ENCODE measurements at regions not wholly inside any gene's neighbourhood (a gene's known extent, or its start where the extent isn't known, plus 50 kb on each side); places are given as distances from the start of the nearest gene placed in this dataset.
"Not testable (repeated sequence)": the region's sequence is repeated elsewhere in the genome, so short reads cannot be mapped to it uniquely, and the experiment has no call there.

DNA sequence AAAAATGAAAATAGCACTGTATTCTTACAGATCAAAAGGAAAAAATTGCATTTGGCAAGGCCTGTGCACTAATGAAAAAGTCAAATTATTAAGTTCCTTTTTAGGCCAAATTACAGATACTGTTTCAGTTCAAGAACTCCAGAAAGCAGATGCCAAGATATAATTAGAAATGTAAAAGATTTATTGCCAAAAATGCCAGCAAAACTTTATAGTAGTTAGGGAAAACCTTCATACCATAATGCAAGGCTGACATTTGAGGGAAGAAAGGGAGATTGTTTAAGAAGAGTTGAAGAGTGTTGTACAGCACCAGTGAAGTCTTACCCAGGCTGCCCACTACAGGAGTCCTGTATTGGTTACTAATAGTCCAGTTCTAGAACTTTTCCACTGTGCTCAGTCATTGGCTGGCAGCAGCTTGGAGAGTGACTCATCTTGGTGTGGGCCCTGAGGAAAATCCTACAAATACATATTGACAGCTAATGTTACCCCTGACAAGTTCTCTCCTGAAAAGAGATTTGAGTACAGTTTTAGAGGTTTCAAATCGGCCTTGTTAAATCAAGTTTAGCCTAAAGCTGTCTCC lies 600.4 kb downstream of the C12orf50 start:
- TF ChIP-seq, protein P1, sequence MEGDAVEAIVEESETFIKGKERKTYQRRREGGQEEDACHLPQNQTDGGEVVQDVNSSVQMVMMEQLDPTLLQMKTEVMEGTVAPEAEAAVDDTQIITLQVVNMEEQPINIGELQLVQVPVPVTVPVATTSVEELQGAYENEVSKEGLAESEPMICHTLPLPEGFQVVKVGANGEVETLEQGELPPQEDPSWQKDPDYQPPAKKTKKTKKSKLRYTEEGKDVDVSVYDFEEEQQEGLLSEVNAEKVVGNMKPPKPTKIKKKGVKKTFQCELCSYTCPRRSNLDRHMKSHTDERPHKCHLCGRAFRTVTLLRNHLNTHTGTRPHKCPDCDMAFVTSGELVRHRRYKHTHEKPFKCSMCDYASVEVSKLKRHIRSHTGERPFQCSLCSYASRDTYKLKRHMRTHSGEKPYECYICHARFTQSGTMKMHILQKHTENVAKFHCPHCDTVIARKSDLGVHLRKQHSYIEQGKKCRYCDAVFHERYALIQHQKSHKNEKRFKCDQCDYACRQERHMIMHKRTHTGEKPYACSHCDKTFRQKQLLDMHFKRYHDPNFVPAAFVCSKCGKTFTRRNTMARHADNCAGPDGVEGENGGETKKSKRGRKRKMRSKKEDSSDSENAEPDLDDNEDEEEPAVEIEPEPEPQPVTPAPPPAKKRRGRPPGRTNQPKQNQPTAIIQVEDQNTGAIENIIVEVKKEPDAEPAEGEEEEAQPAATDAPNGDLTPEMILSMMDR (IDR thresholded peaks at IDR 0.05; ENCODE audit: insufficient read depth, low read depth, low read length, missing control alignments), result no peak
- peak; percentile 72 for DNase-seq (ENCODE audit: low read depth)
- no peak overlapping the region for H3K4me3 ChIP-seq (ENCODE audit: low read length)

DNA sequence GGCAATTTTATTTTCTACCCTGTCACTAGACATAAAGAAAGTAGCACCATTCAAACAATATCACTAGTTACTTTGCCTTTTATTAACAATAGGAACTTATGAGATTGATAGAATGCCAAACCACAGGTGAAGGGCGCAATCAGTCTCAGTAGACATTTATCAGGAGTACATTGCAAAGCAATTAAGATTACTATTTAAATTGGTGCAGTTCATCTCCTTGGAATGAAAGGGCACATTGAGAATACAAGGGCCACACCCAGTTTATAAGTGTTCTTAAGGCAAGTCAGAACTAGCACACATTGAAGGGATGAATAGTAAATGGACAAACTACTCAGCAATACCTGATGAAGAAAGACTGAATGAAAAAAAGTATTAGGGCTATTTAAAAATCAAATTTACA lies 601.4 kb downstream of the C12orf50 start:
- peak; percentile 86 for DNase-seq (ENCODE audit: low read depth)
- TF ChIP-seq, protein P1 (IDR thresholded peaks at IDR 0.05; ENCODE audit: insufficient read depth, low read depth, low read length, missing control alignments), result no peak
- H3K4me3 ChIP-seq (ENCODE audit: low read length), result no peak overlapping the region

DNA sequence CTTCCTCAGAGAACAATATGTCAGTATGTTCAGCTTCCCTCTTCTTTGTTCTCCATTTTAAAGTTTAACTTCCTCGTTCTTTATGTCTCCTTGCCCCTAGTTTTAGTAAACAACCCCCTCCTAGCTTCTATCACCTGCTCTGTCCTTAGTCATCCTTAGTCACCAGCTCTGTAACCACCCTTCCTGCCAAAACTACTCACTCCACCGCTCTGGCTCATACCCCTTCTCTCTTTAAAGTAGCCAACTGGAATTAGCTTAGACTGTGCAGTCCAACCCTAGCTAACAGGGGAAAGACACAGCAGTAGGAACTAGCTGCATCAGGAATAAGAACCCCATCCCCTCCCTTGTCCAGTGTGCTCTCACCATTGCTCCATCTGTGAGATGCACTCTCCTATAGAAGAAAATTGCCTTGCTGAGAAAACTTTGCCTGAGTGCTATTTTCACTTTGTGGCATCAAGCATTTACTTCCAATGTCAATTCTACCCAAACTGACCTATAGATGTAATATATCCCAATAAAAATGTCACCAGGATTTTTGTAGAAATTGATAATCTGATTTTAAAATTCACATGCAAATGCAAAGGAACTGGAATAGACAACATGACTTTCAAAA lies 603.2 kb downstream of the C12orf50 start:
- peak; percentile 61 for DNase-seq (ENCODE audit: low read depth)
- TF ChIP-seq, protein P1 (IDR thresholded peaks at IDR 0.05; ENCODE audit: insufficient read depth, low read depth, low read length, missing control alignments), result no peak
- H3K4me3 ChIP-seq (ENCODE audit: low read length), result no peak overlapping the region

DNA sequence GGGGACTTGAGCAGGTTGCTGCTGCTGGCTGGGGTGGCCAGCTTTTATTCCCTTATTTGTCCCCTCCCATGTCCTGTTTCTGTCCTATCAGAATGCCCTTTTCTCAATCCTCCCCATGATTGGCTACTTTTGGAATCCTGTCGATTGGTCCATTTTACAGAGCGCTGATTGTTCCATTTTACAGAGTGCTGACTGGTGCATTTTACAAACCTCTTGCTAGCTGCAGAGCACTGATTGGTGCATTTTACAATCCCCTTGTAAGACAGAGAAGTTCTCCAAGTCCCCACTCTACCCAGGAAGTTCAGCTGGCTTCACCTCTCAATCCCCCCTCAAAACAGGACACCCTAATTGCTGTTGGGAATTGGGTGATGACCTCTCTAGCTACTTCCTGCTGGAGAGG lies 608.0 kb downstream of the C12orf50 start:
- H3K4me3 ChIP-seq (ENCODE audit: low read length); DNase-seq (ENCODE audit: low read depth): not testable (repeated sequence)

DNA sequence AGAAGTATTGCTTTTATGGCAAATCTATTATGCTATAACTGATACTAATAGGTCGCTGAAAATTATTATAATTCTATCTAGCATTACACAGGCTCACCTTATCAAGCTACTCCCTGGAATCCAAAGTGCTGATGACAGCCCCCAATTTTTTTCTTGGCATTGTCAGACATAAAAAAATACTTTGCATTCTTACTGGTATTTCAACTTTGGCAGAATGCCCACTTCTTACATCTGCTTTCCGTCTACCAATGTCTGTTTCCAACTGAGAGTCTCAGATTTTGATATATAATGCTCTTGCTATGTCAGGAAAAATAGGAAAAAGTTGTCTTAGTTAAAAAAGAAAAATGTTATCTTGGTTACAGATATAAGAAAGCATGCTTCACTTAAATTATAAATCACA lies 615.4 kb downstream of the C12orf50 start:
- TF ChIP-seq, protein P1 (IDR thresholded peaks at IDR 0.05; ENCODE audit: insufficient read depth, low read depth, low read length, missing control alignments), result no peak
- H3K4me3 ChIP-seq (ENCODE audit: low read length), result no peak overlapping the region
- DNase-seq (ENCODE audit: low read depth), result peak; percentile 6

DNA sequence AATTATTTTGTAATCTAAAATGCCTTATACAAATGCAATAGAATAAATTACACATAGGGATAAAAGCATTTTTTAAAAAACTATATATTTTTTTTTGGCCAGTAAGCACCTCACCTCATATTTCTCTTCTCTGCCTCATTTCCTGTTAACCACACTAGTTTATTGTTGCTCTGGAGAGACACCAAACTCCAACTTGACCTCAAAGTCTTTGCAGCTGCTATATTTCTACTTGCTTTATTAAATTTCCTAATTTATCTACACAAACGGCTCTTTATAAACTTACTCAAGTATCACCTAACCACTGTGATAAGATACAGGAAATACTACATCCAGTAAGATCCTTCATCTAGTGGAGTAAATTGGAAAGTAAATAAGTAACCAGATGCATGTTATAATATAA lies 622.3 kb downstream of the C12orf50 start:
- TF ChIP-seq, protein P1 (IDR thresholded peaks at IDR 0.05; ENCODE audit: insufficient read depth, low read depth, low read length, missing control alignments), result no peak
- H3K4me3 ChIP-seq (ENCODE audit: low read length), result no peak overlapping the region

DNA sequence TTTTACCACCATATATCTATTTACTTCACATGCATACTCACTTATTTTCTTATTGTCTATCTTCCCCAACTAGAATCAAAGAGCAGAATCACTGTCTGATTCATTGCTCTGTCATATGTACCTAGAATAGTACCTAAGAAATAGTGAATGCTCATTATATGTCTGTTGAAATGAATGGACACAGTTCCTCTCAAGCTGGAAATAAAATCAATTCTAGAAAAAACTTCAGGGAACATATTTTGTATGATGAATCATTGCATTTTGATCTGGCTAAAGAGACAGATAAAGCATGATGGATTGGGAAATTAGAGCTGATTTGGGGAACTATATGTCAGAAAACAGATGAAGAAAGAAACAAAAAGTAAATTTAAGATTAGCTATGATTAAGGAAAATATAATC lies 623.3 kb downstream of the C12orf50 start:
- TF ChIP-seq, protein P1 (IDR thresholded peaks at IDR 0.05; ENCODE audit: insufficient read depth, low read depth, low read length, missing control alignments), result no peak
- peak; percentile 56 for DNase-seq (ENCODE audit: low read depth)

More for the DNA sequence above, 622.3 kb downstream of the C12orf50 start:
- no peak for DNase-seq (ENCODE audit: low read depth)

DNA sequence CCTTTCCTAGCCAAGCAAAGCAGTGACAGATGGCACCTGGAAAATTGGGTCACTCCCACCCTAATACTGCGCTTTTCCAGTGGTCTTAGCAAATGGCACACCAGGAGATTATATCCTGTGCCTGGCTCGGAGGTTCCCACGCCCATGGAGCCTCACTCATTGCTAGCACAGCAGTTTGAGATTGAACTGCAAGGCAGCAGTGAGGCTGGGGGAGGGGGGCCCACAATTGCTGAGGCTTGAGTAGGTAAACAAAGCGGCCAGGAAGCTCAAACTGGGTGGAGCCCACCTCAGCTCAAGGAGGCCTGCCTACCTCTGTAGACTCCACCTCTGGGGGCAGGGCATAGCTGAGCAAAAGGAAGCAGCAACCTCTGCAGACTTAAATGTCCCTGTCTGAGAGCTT lies 635.0 kb downstream of the C12orf50 start:
- H3K4me3 ChIP-seq (ENCODE audit: low read length); DNase-seq (ENCODE audit: low read depth): not testable (repeated sequence)

More for the DNA sequence above, 623.3 kb downstream of the C12orf50 start:
- no peak overlapping the region for H3K4me3 ChIP-seq (ENCODE audit: low read length)
